HCT116 (cell line): ENCODE measurements at regions not wholly inside any gene's neighbourhood (a gene's known extent, or its start where the extent isn't known, plus 50 kb on each side); places are given as distances from the start of the nearest gene placed in this dataset.

Experiments
- ATAC-seq: fragments of 200-7000 bp; cut with Tn5 transposase; 2 replicates; pipeline ENCODE4 v1.9.1; 2020; ENCODE audit warnings: mild to moderate bottlenecking, moderate library complexity
- BruUV-seq: library from RNA; stranded (reverse); fragments of 400-500 nt; replicated peaks from 2 replicates; lab custom pipeline; 2021; lab: Mats Ljungman, UMichigan
- CTCF ChIA-PET: fragments of 300-600 bp; sonication (Branson Sonifier 250); formaldehyde crosslinking; loops from one replicate; lab custom pipeline; 2021; ENCODE audit warnings: antibody characterized with exemption; lab: Charles Lee
- POLR2A ChIA-PET: fragments of 300-600, 350-600 bp; sonication (Branson Sonifier 250); formaldehyde crosslinking; loops from one replicate; lab custom pipeline; 2021; ENCODE audit warnings: antibody characterized with exemption; lab: Charles Lee
- RAD21 ChIA-PET, 2 experiments: fragments of 300-600 bp; sonication (Branson Sonifier 250); formaldehyde crosslinking; loops; one replicate each; lab custom pipeline; 2023; ENCODE audit warnings: low total read pairs in 2 of 2; ENCODE audit not compliant: uncharacterized antibody in 2 of 2, unreplicated experiment in 2 of 2, low non-redundant PET in 1 of 2; lab: Charles Lee
- DNase-seq: peaks from one replicate; pipeline ENCODE4 v3.0.0-alpha.2; 2010; ENCODE audit warnings: low read depth, low spot score
- H2AFZ ChIP-seq: fragments of 200-600 bp; shearing (Covaris generic), sonication (generic); 2 replicates; pipeline ENCODE4 v1.6.1; 2017; ENCODE audit warnings: low read depth, mixed run types, mixed read lengths, antibody characterized with exemption, low read length; ENCODE audit not compliant: poor library complexity, severe bottlenecking
- H3K27ac ChIP-seq: 2 replicates; pipeline ENCODE4 v1.5.1; 2012; ENCODE audit warnings: low read depth, low read length
- H3K27me3 ChIP-seq: fragments of 200-600 bp; sonication (generic); 2 replicates; pipeline ENCODE4 v1.6.1; 2016; ENCODE audit warnings: mixed run types, low read length, mixed read lengths; ENCODE audit not compliant: insufficient read depth
- H3K36me3 ChIP-seq, 2 experiments: fragments of 200-500 bp in 1 of 2; fragments of 200-600 bp in 1 of 2; sonication (Bioruptor generic) in 1 of 2; sonication (generic) in 1 of 2; 2 replicates each; pipeline versions ENCODE4 v1.5.1 to v1.6.1; 2014 to 2016; ENCODE audit warnings: low read length in 2 of 2, inconsistent platforms in 1 of 2, mixed read lengths in 1 of 2, mixed run types in 1 of 2; ENCODE audit not compliant: insufficient read depth in 2 of 2, control insufficient read depth in 1 of 2
- H3K4me1 ChIP-seq, 2 experiments: fragments of 200-600 bp in 1 of 2; sonication (generic) in 1 of 2; 2 replicates each; pipeline versions ENCODE4 v1.5.1 to v1.6.1; 2012 to 2017; ENCODE audit warnings: low read length in 2 of 2, inconsistent platforms in 1 of 2, mild to moderate bottlenecking in 1 of 2, mixed read lengths in 1 of 2, mixed run types in 1 of 2, moderate library complexity in 1 of 2; ENCODE audit not compliant: insufficient read depth in 2 of 2, control insufficient read depth in 1 of 2
- H3K4me2 ChIP-seq: fragments of 200-600 bp; sonication (generic); 2 replicates; pipeline ENCODE4 v1.6.1; 2017; ENCODE audit warnings: mixed run types, low read length, mixed read lengths
- H3K4me3 ChIP-seq, 2 experiments: fragments of 200-600 bp in 1 of 2; sonication (generic) in 1 of 2; replicated peaks in 1 of 2; 2 replicates each; pipeline ENCODE4 v1.5.1; 2011 to 2016; ENCODE audit warnings: low read length in 2 of 2, control low read depth in 1 of 2, low read depth in 1 of 2, mild to moderate bottlenecking in 1 of 2, mixed read lengths in 1 of 2, mixed run types in 1 of 2
- H3K79me2 ChIP-seq: fragments of 200-600 bp; sonication (generic); 2 replicates; pipeline ENCODE4 v1.6.1; 2017; ENCODE audit warnings: mild to moderate bottlenecking, mixed run types, low read length, moderate library complexity, mixed read lengths; ENCODE audit not compliant: insufficient read depth
- H3K9ac ChIP-seq: fragments of 200-600 bp; sonication (generic); 2 replicates; pipeline ENCODE4 v1.6.1; 2016; ENCODE audit warnings: low read length, mixed read lengths
- H3K9me2 ChIP-seq: fragments of 200-600 bp; sonication (generic), shearing (Covaris generic); 2 replicates; pipeline ENCODE4 v1.6.1; 2017; ENCODE audit warnings: mixed run types, mild to moderate bottlenecking, moderate library complexity; ENCODE audit not compliant: insufficient read depth
- H3K9me3 ChIP-seq, 2 experiments: fragments of 200-500 bp in 1 of 2; fragments of 200-600 bp in 1 of 2; sonication (Bioruptor generic) in 1 of 2; sonication (generic) in 1 of 2; 2 replicates each; pipeline ENCODE4 v1.6.1; 2014 to 2017; ENCODE audit warnings: low read length in 2 of 2, mixed read lengths in 2 of 2, inconsistent platforms in 1 of 2, low read depth in 1 of 2, mild to moderate bottlenecking in 1 of 2, mixed run types in 1 of 2, moderate library complexity in 1 of 2; ENCODE audit not compliant: control insufficient read depth in 1 of 2, insufficient read depth in 1 of 2
- H4K20me1 ChIP-seq: fragments of 200-600 bp; sonication (generic), shearing (Covaris generic); 2 replicates; pipeline ENCODE4 v1.6.1; 2017; ENCODE audit warnings: mixed run types, mild to moderate bottlenecking, moderate library complexity; ENCODE audit not compliant: insufficient read depth
- CEBPB ChIP-seq: IDR thresholded peaks from 2 replicates; pipeline ENCODE4 v1.6.1; 2012; ENCODE audit warnings: low read depth
- EGR1 ChIP-seq: IDR thresholded peaks from 2 replicates; pipeline ENCODE4 v1.6.1; 2012; ENCODE audit warnings: low read depth
- ELF1 ChIP-seq: IDR thresholded peaks from 2 replicates; pipeline ENCODE4 v1.6.1; 2012; ENCODE audit warnings: low read depth, borderline replicate concordance
- EZH2 ChIP-seq: fragments of 200-600 bp; sonication (generic); IDR thresholded peaks from 2 replicates; pipeline ENCODE4 v1.6.1; 2017; ENCODE audit warnings: antibody characterized with exemption, mixed run types
- FOSL1 ChIP-seq: IDR thresholded peaks from 2 replicates; pipeline ENCODE4 v1.6.1; 2012; ENCODE audit warnings: low read depth
- POLR2AphosphoS5 ChIP-seq: IDR thresholded peaks from 2 replicates; pipeline ENCODE4 v1.6.1; 2011; ENCODE audit warnings: mild to moderate bottlenecking, low read depth, low read length, moderate library complexity
- SIN3A ChIP-seq: IDR thresholded peaks from 2 replicates; pipeline ENCODE4 v1.6.1; 2012; ENCODE audit warnings: low read depth
- SP1 ChIP-seq: IDR thresholded peaks from 2 replicates; pipeline ENCODE4 v1.6.1; 2012; ENCODE audit warnings: low read depth
- YY1 ChIP-seq: IDR thresholded peaks from 2 replicates; pipeline ENCODE4 v1.6.1; 2011; ENCODE audit warnings: low read length, low read depth, moderate library complexity, mild to moderate bottlenecking; ENCODE audit not compliant: insufficient replicate concordance; ENCODE audit errors: extremely low read depth
- ZNF274 ChIP-seq: fragments of 200-500 bp; sonication (Bioruptor generic); IDR thresholded peaks from 2 replicates; pipeline ENCODE4 v1.6.1; 2014; ENCODE audit warnings: mild to moderate bottlenecking, low read depth, low read length, inconsistent platforms
- intact Hi-C: fragments of 100-400 bp; cut with micrococcal nuclease; formaldehyde crosslinking; loops from 2 replicates; pipeline ENCODE4 v1.10.0; 2022
- TF ChIP-seq, protein P1 (sequence below): IDR thresholded peaks from 2 replicates; pipeline ENCODE4 v1.6.1; 2012; ENCODE audit warnings: low read depth
- TF ChIP-seq, protein P2 (sequence below): IDR thresholded peaks from 2 replicates; pipeline ENCODE4 v1.6.1; 2012
- TF ChIP-seq, protein P3 (sequence below), 3 experiments: fragments of 200-600 bp in 1 of 3; sonication (generic) in 1 of 3; IDR thresholded peaks in 2 of 3; conservative IDR thresholded peaks in 1 of 3; 2 replicates each; pipeline ENCODE4 v1.5.1; 2012 to 2017; ENCODE audit warnings: low read depth in 2 of 3, low read length in 2 of 3, antibody characterized with exemption in 1 of 3, borderline replicate concordance in 1 of 3, control low read depth in 1 of 3, mild to moderate bottlenecking in 1 of 3, mixed read lengths in 1 of 3, mixed run types in 1 of 3, moderate library complexity in 1 of 3; ENCODE audit not compliant: insufficient read depth in 1 of 3

GRCh38 chr12:83313322-83313721 lies 626.6 kb downstream of the TMTC2 start (continued):
- TF ChIP-seq, protein P1, sequence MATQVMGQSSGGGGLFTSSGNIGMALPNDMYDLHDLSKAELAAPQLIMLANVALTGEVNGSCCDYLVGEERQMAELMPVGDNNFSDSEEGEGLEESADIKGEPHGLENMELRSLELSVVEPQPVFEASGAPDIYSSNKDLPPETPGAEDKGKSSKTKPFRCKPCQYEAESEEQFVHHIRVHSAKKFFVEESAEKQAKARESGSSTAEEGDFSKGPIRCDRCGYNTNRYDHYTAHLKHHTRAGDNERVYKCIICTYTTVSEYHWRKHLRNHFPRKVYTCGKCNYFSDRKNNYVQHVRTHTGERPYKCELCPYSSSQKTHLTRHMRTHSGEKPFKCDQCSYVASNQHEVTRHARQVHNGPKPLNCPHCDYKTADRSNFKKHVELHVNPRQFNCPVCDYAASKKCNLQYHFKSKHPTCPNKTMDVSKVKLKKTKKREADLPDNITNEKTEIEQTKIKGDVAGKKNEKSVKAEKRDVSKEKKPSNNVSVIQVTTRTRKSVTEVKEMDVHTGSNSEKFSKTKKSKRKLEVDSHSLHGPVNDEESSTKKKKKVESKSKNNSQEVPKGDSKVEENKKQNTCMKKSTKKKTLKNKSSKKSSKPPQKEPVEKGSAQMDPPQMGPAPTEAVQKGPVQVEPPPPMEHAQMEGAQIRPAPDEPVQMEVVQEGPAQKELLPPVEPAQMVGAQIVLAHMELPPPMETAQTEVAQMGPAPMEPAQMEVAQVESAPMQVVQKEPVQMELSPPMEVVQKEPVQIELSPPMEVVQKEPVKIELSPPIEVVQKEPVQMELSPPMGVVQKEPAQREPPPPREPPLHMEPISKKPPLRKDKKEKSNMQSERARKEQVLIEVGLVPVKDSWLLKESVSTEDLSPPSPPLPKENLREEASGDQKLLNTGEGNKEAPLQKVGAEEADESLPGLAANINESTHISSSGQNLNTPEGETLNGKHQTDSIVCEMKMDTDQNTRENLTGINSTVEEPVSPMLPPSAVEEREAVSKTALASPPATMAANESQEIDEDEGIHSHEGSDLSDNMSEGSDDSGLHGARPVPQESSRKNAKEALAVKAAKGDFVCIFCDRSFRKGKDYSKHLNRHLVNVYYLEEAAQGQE, result no peak

- Histone ChIP-seq H3K79me2 (no peaks in the 10 kb centered on the region), H3K9ac (no peak overlapping the region), H3K27me3 (no peaks in the 10 kb centered on the region), H2AFZ (no peak overlapping the region), H3K4me2 (no peak overlapping the region), H3K4me1 (no peaks in the 10 kb centered on the region), H3K27ac (no peak overlapping the region), H3K9me3 (no peaks in the 10 kb centered on the region), H4K20me1 (no peaks in the 10 kb centered on the region), H3K4me3 (no peak overlapping the region), H3K9me2 (no peaks in the 10 kb centered on the region), H3K36me3 (no peaks in the 10 kb centered on the region)
- ChIA-PET POLR2A (no interaction called here), CTCF (no interaction called here), RAD21 (no interaction called here)
- no TSS peak for BruUV-seq
- TF ChIP-seq SP1, result no peak
- no peak for TF ChIP-seq YY1
- TF ChIP-seq ZNF274, result no peak
- TF ChIP-seq POLR2AphosphoS5, result no peak
- TF ChIP-seq, protein P2, sequence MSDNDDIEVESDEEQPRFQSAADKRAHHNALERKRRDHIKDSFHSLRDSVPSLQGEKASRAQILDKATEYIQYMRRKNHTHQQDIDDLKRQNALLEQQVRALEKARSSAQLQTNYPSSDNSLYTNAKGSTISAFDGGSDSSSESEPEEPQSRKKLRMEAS, result no peak
- no peak for TF ChIP-seq SIN3A
- TF ChIP-seq, protein P1, result no peak
- no peak for TF ChIP-seq FOSL1
- TF ChIP-seq ELF1, result no peak
- TF ChIP-seq CEBPB, result no peak
- TF ChIP-seq EZH2, result no peak
- no peak for TF ChIP-seq EGR1
- TF ChIP-seq, protein P3, sequence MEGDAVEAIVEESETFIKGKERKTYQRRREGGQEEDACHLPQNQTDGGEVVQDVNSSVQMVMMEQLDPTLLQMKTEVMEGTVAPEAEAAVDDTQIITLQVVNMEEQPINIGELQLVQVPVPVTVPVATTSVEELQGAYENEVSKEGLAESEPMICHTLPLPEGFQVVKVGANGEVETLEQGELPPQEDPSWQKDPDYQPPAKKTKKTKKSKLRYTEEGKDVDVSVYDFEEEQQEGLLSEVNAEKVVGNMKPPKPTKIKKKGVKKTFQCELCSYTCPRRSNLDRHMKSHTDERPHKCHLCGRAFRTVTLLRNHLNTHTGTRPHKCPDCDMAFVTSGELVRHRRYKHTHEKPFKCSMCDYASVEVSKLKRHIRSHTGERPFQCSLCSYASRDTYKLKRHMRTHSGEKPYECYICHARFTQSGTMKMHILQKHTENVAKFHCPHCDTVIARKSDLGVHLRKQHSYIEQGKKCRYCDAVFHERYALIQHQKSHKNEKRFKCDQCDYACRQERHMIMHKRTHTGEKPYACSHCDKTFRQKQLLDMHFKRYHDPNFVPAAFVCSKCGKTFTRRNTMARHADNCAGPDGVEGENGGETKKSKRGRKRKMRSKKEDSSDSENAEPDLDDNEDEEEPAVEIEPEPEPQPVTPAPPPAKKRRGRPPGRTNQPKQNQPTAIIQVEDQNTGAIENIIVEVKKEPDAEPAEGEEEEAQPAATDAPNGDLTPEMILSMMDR (IDR thresholded peaks at IDR 0.05 in 2 of 3, conservative IDR thresholded peaks at IDR 0.05 in 1 of 3; ENCODE audit: borderline replicate concordance in 1 of 3, insufficient read depth in 1 of 3, low read depth in 2 of 3, low read length in 2 of 3), result no peak
- DNase-seq (no peak), ATAC-seq (no peak)
- intact Hi-C loops, result no loop called here
These were observed 590.2 kb downstream of the TMTC2 start for GRCh38 chr12:83276904-83277303.
